CD4-positive, alpha-beta T cell treated with Interleukin-10 for 1 hour (primary cell): ENCODE measurements at regions not wholly inside any gene's neighbourhood (a gene's known extent, or its start where the extent isn't known, plus 50 kb on each side); places are given as distances from the start of the nearest gene placed in this dataset.

Experiments
- DNase-seq: peaks from one replicate; pipeline ENCODE4 v3.0.0-alpha.2; 2020

GRCh38 chr5:165622864-165623536 lies 2117.6 kb downstream of the MAT2B start:
- DNase-seq: no peak

- no peak for DNase-seq
Measured at GRCh38 chr5:165624166-165624946, 2118.9 kb downstream of the MAT2B start.

GRCh38 chr5:165626161-165626560 lies 2120.7 kb downstream of the MAT2B start:
- DNase-seq: no peak

DNA sequence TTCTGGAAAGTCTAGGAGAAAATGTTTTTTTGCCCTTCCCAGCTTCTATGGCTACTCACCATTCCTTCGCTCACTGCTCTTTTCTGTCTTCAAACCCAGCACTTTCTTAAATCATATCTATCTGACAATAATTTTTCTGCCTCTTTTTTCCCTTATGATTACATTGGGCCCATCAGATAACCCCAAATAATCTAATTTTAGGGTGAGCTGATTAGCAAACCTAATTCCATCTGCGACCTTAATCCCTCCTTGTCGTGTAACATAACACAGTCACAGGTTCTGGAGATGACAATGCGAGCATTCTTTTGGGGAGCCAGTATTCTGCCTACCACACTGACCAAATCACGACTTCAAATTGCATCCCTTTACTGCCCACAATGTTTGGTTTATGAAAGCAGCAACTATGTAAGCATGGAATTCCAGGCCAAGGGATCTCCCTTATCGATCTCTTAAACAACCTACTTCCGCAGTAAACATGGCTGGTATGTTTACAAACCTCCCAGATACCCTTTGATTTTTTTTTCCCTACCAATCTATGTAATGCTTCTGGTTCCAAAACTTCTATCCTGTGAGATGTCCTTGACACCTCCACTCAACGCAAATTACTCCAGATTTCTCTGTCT lies 2122.2 kb downstream of the MAT2B start:
- DNase-seq: no peak

DNA sequence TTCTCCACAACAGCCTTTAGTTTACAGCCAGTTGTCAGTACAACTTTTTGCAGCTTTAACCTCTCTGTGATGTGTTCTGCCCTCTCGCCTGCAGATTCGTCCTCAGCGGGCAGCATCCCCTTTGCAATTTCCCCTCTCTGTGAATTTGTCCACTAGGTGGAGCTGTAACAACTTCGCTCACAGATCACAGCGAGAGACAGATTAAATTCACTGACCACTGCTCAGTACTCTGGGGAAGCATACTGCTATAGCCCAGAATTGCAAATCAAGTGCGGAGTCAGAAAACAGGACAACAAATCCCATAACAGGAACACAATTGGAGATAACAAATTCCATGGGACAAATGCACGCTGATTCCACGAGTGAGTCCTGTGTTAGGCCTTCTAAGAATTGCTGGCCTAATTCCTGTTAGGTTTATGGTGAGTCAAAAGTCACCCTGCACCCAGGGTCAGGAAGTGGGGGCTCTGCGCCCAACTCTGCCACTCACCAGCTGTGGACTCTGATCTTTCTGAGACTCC lies 2124.9 kb downstream of the MAT2B start:
- peak; percentile 12 for DNase-seq

DNA sequence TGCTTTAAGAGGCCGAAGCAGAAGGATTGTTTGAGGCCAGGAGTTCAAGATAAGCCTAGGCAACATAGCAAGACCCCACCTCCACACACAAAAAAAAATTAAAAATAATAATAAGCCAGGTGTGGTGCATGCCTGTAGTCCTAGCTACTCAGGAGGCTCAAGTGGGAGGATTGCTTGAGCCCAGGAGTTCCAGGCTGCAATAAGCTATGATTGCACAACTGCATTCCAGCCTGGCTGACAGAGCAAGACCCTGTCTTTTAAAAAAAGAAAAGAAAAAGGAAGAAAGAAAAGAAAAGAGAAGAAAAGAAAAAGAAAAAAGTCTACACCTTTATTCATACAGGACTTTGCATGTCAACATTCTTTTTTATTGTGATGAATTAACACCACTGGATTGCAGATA lies 2125.8 kb downstream of the MAT2B start:
- DNase-seq: no peak

- no peak for DNase-seq
Measured at GRCh38 chr5:165642366-165642765, 2136.9 kb downstream of the MAT2B start.

DNA sequence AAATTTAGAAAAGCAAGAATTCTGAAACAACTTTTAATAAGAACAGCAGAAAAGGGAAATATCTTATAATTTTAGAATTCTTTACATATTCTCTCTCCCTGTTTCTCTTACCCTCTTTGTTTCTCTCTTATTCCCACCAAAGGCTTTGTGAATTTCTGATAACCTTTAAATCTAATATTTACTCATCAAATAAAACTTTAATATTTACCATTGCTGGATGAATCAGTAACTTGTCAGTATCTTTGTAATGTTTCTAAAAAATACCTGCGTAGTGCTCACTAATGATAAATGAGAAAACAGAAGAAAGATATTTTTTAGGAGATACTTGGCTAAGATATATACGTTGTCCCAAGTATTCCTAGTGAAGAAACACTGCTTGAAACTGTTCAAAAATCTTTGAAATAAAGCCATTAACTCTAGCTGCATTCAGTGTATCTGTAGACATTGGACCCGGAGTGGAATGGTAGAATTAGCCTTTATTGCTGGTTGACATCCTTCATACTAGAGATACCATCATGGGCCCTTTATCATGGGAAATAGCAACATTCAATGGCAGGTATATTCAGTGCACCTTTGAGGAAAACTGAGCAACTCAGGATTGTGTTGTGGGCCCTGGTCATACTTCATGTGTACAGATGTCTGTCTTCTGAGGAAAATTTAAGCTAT lies 2160.4 kb downstream of the MAT2B start:
- no peak for DNase-seq

DNA sequence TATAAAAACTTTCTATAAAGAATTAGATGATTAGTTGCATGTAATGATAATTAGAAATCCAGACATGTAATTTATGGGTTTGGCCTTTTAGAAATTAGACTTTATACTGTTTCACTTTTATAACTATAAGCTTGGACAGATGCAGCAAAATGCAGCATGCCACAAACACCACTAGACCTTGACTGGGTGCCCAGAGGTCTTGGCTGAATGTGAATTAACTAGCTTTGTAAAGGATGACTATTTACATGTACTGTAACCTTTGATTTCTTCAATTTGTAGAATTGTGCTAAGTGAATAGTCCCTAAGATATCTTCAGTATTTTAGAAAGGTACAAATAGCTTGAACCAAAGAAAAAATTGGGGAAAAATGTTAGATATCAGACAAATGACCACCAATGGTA lies 2168.1 kb downstream of the MAT2B start:
- no peak for DNase-seq

- DNase-seq: no peak
Measured at GRCh38 chr5:165695796-165696195, 2190.4 kb downstream of the MAT2B start.

- no peak for DNase-seq
Measured at GRCh38 chr5:165705960-165706359, 2200.5 kb downstream of the MAT2B start.

- DNase-seq: no peak
Measured at GRCh38 chr5:165712011-165712410, 2206.6 kb downstream of the MAT2B start.

- DNase-seq: no peak
Measured at GRCh38 chr5:165714598-165714997, 2209.2 kb downstream of the MAT2B start.

DNA sequence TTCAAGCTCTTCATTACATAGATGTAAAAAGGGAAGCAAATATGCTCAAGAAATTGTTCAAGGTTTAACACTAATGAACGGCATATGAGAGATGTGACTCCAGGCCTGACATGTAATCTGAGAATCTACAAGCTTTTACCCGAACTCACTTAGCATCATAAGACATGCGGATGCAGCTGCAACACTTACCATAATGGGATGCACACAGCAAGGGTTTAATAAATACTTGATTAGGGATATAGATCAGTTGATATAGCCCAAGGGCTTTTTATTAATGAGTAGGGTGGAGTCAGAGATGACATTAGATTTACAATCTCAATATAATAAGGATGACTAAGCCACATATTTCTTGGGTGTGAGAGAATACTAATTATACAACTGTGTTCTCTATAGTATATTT lies 2215.5 kb downstream of the MAT2B start:
- no peak for DNase-seq

- no peak for DNase-seq
Measured at GRCh38 chr5:165722401-165722800, 2217.0 kb downstream of the MAT2B start.

GRCh38 chr5:165723931-165724330 lies 2218.5 kb downstream of the MAT2B start:
- DNase-seq: no peak

- no peak for DNase-seq
Measured at GRCh38 chr5:165728425-165728824, 2223.0 kb downstream of the MAT2B start.

DNA sequence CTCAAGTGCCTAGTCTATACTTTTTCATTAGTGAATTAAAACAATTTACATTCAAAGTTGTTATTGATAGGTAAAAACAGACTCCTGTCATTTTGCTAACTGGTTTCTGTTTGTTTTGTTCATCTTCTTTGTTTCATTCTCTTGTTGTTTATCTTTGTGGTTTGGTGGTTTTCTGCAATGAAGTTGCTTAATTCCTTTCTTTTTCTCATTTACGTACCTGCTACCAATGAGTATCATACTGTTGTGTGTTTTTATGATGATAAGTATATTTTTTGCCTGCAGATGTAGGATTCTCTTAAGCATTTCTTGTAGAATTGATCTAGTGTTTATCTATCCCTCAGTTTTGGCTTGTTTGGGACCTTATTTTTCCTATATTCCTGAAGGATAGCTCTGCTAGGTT lies 2230.0 kb downstream of the MAT2B start:
- DNase-seq: no peak

GRCh38 chr5:165739079-165739741 lies 2233.8 kb downstream of the MAT2B start:
- no peak for DNase-seq

GRCh38 chr5:165757791-165758190 lies 2252.4 kb downstream of the MAT2B start:
- no peak for DNase-seq

DNA sequence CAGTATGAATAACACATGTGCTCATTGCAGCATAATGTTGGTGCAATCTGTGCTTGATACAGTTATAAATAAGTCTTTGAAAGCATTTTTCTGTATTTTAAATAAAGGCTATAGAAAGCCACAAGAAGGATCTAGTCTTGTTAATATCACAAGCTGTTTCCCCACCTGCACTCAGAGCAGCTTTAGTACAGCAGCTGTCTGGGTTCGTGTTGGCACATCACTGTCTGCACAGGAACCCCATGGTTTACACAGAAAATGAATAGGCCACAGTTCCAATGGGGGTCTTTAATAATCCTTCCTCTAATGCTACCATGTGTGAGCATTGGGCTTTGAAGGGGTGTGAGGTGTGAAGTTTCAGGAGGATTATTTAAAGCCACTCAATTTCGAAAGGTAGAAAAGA lies 2269.7 kb downstream of the MAT2B start:
- no peak for DNase-seq

- DNase-seq: no peak
Measured at GRCh38 chr5:165779505-165779904, 2274.1 kb downstream of the MAT2B start.

GRCh38 chr5:165780901-165781300 lies 2275.5 kb downstream of the MAT2B start:
- no peak for DNase-seq
